ENCODE measurements at regions not wholly inside any gene's neighbourhood (a gene's known extent, or its start where the extent isn't known, plus 50 kb on each side); places are given as distances from the start of the nearest gene placed in this dataset.
"Not testable (repeated sequence)": the region's sequence is repeated elsewhere in the genome, so short reads cannot be mapped to it uniquely, and the experiment has no call there.

GRCh38 chr4:43089730-43090129 is 197.2 kb downstream of the GRXCR1 start:
- no peak for DNase-seq (ENCODE audit: low read depth)

DNA sequence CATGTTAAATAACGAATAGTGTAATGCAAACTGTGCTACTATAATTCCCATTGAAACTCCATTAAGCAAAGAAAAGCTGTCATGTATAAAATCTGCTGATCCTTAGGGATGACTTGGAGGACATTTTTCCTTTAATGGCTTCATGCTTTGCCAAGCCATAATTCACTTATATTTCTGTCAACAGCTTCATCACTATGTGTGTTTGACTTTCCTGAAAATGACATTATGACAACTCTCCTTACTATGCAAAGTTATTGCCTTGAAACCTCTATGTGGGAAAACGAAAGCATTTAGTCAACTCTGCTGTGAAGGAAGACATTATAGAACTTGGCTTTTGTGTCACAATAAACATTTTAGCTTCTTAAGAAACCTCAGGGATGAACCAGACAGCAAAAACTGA is 210.5 kb downstream of the GRXCR1 start:
- no peak for DNase-seq (ENCODE audit: low read depth)

GRCh38 chr4:43112139-43112538 is 219.6 kb downstream of the GRXCR1 start:
- DNase-seq (ENCODE audit: low read depth) = no peak

GRCh38 chr4:43113196-43113595 is 220.7 kb downstream of the GRXCR1 start:
- no peak for DNase-seq (ENCODE audit: low read depth)

DNA sequence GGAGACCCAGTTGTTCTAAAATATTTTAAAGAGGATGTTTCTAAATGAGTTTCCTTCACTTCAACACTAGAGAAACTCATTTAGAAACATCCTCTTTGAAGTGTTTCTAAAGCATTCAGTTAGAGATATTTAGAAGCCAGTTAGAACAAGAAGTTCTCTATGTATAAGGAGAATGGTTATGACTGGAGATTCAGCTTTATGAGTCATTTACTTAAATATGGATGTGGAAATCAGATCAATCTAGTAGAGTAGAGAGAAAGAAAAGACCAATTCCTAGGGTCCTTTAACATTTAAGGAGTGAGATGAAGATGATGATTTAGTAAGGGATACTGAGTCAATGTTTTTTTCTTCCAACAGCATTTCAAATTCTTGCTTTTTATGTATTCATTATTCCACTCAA is 234.1 kb downstream of the GRXCR1 start:
- DNase-seq (ENCODE audit: low read depth) = no peak

DNA sequence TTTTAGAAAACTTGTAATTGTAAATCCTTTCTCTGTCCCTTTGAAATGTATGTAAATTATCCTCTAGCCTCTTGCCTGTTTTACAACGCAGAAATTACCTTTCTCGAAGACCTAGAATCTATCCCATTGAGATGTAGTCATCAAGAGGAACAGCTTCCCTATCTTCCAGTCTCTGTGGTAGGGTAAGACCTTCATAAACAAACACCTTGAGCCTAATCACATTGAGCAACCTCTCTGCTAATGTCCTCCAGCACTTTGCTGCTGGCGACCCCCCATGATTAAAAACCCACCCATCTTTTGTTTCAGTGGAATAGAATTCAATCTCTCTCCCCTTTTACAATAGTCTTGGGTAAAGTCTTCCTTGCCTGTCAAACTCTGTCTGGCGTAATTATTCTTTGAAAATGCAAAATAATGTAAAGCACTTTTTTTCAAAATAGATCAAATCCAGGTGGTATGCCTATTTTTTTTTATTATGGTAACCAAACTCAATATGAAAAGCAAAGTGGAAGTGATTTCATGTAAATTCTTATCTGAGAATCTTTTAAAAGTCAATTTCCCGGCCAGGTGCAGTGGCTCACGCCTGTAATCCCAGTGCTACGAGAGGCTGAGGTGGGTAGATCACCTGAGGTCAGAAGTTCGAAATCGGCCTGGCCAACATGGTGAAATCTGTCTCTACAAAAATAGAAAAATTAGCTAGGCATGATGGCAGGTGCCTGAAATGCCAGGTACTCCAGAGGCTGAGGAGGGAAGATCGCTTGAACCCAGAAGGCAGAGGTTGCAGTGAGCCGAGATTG is 237.9 kb downstream of the GRXCR1 start:
- no peak for DNase-seq (ENCODE audit: low read depth)

- peak; percentile 31 for DNase-seq (ENCODE audit: low read depth)
These were observed 239.6 kb downstream of the GRXCR1 start for GRCh38 chr4:43132010-43132582.

DNA sequence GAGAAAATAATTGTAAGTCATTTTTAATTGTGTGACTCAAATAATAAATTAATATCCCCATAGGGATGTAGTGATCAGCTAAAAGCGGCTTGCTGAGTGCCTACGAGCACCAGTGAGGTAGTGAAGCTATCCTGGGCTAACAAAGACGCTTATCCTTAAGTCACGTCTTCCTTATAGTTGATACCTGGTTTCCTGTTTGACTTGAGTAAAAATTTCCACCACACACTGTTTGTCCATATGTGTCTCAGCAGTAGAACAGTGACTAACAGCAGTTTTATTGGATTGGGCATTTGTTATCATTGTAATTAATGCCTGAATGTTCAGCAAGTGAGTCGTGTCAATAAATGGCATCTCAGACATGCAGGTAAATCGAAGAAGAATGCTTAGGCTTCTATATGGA is 241.1 kb downstream of the GRXCR1 start:
- no peak for DNase-seq (ENCODE audit: low read depth)

- no peak for DNase-seq (ENCODE audit: low read depth)
These were observed 244.2 kb downstream of the GRXCR1 start for GRCh38 chr4:43136752-43137151.

GRCh38 chr4:43146198-43146597 is 253.7 kb downstream of the GRXCR1 start:
- DNase-seq (ENCODE audit: low read depth) = no peak

- no peak for DNase-seq (ENCODE audit: low read depth)
These were observed 256.0 kb downstream of the GRXCR1 start for GRCh38 chr4:43148481-43148880.

DNA sequence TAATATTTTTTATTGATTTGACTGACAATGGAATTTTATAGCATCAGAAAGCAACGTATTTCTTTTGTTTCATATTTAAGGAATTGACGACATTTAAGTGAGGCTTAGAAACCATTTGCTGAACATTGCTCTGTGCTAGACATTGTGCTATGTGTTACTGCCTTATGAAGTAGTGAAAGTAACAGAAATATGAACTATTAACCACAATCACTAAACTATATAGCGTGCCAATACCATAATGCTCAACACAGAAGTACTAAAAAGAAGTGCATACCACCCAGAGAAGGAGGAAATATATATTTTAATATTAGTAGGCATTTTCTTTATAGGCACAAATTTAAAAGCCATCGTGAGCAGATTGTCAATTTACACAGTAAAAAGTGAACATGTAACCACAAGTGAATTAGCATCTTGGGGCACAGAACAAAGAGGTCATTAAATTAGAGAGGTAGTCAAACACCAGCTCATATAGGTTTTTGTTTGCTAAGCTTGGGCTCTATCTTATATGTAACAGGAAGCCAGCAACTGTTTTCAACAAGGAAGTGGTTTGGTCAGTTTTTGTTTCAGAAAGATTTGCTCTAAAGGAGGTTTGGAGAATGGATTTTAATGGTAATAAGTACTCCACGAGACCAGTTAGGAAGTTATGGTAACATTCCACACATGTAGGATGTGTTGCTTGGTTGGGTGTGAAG is 270.7 kb downstream of the GRXCR1 start:
- no peak for DNase-seq (ENCODE audit: low read depth)

- no peak for DNase-seq (ENCODE audit: low read depth)
These were observed 297.2 kb downstream of the GRXCR1 start for GRCh38 chr4:43189741-43190140.

- not testable (repeated sequence) for DNase-seq (ENCODE audit: low read depth)
These were observed 320.1 kb downstream of the GRXCR1 start for GRCh38 chr4:43212576-43212975.

DNA sequence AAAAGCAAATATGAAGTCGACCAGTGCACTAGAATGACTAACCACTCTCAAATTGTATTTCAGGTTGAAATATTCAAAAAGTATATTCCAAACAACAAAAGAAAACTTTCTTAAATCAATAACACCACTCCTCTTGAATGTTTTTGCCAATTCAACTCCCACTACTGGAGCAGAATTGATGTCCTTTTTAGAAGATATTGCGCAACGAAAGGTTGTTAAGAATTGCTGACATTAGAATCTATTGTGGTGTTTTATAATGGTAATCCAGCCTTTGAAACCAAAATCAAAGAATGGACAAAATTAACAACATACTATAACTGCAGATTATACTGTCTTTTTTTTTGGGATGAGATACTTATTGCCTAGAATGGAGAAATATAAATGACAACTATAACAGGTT is 331.3 kb downstream of the GRXCR1 start:
- no peak for DNase-seq (ENCODE audit: low read depth)

DNA sequence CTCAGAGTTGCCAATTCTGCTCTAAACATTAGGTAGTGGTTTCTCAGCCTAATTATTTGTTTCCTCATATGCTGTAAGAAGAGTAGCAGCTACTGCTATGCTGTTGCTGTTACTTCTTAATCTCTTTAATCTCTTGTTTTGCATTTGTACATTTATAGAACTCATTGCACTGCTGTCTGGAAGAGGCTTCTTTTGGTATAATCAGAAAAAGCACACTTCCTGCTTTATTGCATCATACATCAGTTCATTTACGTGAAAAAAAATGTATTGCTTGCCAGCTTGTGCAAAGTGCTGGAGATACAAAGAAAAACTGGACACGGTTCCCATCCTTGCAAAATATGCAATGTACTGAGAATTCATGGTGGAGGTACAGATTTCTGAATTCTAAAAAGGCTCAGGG is 332.0 kb downstream of the GRXCR1 start:
- DNase-seq (ENCODE audit: low read depth) = no peak

DNA sequence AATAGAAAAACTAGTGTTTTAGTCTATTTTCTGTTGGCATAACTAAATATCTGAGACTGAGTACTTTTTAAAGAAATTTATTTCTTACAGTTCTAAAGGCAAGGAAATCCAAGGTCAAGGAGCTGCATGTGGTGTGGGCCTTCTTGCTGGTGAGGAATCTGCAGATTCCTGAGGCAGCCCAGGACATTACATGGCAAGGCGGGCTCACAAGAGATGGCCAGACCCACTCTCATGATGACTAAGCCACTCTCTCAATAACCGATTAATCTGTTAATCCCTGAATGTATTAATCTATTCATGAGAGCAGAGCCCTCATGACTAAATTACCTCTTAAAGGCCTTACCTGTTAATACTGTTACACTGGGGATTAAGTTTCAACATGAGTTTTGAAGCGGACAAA is 340.8 kb downstream of the GRXCR1 start:
- DNase-seq (ENCODE audit: low read depth) = no peak

DNA sequence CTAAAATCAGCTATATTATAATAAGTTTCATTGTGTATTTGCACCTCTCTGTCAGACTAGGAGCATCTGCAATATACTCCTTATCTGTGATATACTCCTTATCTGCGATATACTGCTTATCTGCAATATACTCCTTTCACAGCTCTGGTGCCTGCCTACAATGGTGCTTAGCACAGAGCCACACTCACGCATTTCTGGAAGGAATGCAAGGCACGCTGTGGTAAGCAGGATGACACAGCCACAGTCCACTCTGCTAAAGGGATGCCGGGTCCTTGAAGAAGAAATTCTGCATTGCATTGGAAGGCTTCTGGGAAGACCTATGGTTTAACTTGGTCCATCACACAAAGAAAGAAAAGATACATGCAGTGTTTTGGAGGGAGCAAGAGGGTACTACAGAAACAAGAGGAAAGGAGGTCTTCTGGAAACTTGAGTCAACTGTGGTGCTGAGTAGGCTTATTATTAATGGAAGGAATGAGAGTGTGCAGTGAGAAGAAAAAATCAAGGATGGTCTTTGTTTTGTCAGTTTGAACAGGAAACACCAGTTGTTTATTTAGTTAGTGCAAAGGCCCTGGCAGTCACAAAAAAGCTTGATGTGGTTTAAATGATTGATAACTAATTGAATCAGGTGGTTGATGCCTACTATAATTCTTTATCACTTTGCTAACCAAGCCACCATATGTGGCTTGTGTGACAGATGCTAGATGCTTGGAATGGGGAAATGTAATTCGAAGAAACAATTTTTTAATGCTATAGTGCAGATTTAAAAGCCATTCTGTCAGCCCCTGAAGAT is 342.3 kb downstream of the GRXCR1 start:
- no peak for DNase-seq (ENCODE audit: low read depth)

DNA sequence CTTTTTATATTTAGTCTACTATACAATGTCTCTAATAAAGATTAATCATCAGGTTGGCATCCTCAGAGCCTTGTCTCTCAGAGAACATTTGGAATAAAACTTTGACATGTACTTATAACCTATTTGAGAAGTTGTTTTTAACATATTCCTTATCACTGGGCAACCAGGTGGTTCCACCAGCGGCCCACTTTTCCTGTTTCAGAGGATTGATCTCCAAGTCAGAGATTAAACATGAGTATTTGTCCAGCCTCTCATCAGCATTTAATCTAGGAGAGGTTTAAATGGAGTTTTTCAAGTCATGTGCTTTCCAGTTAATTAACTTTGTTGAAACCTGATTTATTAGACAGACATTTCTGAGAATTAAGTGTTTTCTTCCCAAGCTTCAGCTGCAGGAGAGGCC is 345.5 kb downstream of the GRXCR1 start:
- no peak for DNase-seq (ENCODE audit: low read depth)

- DNase-seq (ENCODE audit: low read depth) = no peak
These were observed 346.1 kb downstream of the GRXCR1 start for GRCh38 chr4:43238585-43238984.

- DNase-seq (ENCODE audit: low read depth) = no peak
These were observed 348.6 kb downstream of the GRXCR1 start for GRCh38 chr4:43241104-43241503.

GRCh38 chr4:43242606-43243005 is 350.1 kb downstream of the GRXCR1 start:
- DNase-seq (ENCODE audit: low read depth) = no peak
